Right ventricle myocardium superior (tissue), 1 donor: ENCODE measurements at regions not wholly inside any gene's neighbourhood (a gene's known extent, or its start where the extent isn't known, plus 50 kb on each side); places are given as distances from the start of the nearest gene placed in this dataset.

ENCODE experiments used
- ATAC-seq: fragments of 200-7000 bp; cut with Tn5 transposase; one replicate; pipeline ENCODE4 v1.9.1; 2020; ENCODE audit warnings: mild to moderate bottlenecking; ENCODE audit not compliant: poor library complexity
- DNase-seq: peaks from one replicate; pipeline ENCODE4 v3.0.0-alpha.2; 2020
- intact Hi-C: fragments of 100-400 bp; cut with DNase I; formaldehyde crosslinking; loops from one replicate; pipeline ENCODE4 v1.11.2; 2022
- donor health status: DM: no; HTN: yes; CAD: no; lungs with severe emphysema.

DNA sequence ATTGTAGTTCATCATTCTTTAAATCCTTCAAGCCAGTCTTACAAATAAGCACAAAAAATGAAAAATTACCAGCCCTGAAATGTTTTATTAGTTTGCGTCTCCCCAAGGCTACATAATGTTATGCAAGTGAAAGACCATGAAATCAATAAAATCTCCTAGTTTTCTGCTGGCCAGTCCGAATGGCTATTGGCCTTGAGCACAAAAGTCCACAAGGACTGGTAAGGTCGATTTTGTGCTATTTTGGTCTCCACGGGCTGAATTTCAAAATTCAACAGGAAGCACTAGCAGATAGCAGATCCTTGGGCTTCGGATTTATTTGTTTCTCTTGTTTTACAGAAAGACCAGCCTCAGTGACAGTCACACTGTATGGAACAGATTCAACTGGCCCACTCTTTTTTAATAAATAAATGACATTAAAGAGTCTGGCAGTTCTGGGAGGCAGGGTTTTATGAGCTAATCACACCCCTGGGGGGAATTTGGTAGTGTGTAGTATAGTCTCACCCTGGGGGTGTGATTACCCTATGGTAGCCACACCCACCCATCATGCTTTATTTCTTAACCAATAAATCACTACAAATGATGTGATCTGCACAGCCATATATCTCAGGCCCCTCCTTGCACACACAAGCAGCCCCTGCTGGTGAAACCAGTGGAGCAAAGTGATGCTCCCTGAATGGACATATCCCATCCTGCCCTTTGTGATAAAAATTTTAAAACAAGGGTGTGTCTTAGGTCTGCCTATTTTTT lies 51.1 kb upstream of the TMEM33 start:
- DNase-seq (no peak), ATAC-seq (no peak)
- intact Hi-C loops = loop anchor here (10.0 kb wide), 1 partner anchor 599 kb away; no protein-coding TSS in a partner anchor

DNA sequence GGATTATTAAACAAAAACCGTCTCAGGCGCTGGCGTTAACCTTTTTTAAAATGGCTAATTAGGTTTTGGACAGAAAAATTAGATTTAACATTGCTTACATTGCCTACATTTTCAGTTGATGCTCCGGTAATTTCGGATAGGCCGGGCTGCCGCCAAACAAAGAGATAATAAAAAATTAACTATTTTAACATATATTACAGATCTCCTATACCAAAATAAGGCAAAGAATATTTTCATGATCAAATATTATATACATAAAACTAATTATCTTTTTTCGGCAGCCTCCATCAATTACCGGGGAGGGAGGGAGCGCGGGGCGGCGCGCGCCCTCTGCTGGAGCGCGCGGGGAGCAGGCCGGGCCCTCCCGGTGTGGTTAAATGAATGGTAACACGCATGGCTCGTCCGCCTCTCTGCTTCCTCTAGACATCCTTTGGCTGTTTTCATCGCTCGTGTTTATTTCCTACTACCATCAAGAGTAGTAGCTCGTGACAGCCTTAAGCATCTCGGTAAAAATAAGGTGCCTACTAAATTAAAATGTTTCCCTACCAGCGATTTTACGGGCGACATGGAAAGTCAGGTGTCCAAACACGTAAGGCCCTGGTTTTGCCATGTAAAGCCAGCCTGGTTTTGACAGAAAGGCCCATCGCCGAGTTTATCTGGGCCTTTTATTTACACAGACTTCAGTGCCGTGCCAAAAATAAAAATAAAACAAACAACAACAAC lies 52.4 kb upstream of the TMEM33 start:
- ATAC-seq = peak; percentile 92
- intact Hi-C loops = loop anchor here (10.0 kb wide), 1 partner anchor 598 kb away; no protein-coding TSS in a partner anchor
- peak; percentile 66 for DNase-seq

GRCh38 chr4:41881981-41882624 lies 53.1 kb upstream of the TMEM33 start:
- DNase-seq (no peak), ATAC-seq (no peak)
- intact Hi-C loops = loop anchor here (10.0 kb wide), 1 partner anchor 597 kb away; no protein-coding TSS in a partner anchor

- DNase-seq (no peak), ATAC-seq (no peak)
- intact Hi-C loops = loop anchor here (10.0 kb wide), 1 partner anchor 596 kb away; no protein-coding TSS in a partner anchor
Measured at GRCh38 chr4:41880840-41881831, 54.1 kb upstream of the TMEM33 start.

GRCh38 chr4:41880022-41880837 lies 55.0 kb upstream of the TMEM33 start:
- ATAC-seq (no peak), DNase-seq (no peak)
- intact Hi-C loops = loop anchor here (10.0 kb wide), 1 partner anchor 595 kb away; no protein-coding TSS in a partner anchor

- DNase-seq = no peak
- ATAC-seq = no peak
- intact Hi-C loops = no loop called here
Measured at GRCh38 chr4:41879552-41879951, 55.7 kb upstream of the TMEM33 start.

GRCh38 chr4:41878991-41879491 lies 56.2 kb upstream of the TMEM33 start:
- ATAC-seq = no peak
- intact Hi-C loops = no loop called here

DNA sequence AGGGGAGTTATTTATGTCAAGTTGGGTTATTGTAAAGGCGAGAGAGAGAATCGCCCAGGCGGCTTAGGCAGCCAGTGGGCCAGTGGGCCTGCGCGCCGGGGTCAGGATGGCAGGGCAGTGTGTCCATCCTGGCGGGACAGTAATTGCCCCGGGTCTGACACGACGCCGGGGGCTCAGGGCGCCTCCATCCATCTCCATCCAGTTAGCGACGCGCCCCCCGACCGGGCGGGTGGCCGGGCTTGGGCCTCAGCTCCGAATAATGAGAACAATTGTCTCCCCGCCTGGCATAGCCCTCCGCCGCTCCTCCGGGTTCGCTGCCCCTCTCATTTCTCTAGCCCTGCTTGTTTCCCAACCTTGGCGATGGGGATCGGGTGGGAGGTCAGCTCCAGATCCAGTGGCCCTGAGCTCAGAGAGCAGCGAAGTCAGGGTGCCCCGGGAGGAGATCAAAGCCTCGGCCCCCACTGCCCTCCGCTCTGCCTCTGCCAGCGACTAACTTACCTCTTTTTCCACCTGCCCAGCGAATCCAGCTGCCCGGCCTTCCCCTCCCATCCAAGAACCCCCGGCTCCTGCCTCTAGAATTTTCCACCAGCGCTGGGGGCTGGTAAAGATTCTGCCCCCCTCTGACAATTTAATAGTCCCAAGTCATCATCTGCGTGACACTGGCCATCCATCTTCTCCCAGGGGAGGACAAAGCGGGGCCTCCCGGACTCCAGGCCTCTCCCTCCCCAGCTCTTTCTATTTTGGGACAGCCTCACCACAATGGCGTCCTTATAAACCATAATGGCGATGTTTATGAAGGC lies 56.9 kb upstream of the TMEM33 start:
- intact Hi-C loops = no loop called here
- DNase-seq = no peak
- ATAC-seq = no peak

More at GRCh38 chr4:41878991-41879491, 56.2 kb upstream of the TMEM33 start:
- no peak for DNase-seq

DNA sequence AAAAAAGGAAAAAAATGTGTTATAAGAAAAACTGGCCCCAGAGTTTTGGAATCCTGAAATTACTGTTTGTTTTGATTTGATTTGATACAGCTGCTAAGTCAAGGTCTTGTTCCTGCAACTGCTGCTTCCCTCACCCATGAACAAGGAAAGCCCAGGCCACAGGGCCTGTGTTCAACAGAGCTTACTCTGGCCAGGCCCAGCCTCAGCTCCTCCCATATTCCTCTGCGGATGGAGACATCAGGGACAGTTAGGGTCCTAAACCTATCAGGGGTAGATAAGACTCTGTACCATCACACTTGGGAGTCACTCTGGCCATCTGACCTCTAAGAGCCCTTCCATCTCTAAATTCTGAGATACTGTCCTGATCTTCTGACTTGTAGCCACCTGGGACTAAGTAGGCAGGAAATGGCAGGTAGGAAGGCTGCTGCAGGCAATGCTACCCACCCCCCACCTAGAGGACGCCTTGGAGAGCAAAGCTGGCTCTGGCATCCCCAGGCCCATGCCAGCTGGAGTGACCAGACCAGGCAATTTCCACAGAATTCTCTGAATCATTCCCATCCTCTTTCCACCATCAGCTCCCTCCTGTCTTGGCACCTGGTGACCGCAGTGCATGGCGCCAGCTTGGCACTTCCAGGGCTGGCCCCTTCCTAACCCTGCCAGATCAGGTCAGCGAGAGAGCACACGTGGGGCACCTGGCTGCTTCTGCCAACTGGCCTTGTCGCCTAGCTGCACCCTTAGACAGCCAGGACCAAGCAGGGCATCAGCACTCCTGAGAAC lies 58.0 kb upstream of the TMEM33 start:
- intact Hi-C loops = no loop called here
- DNase-seq = no peak

DNA sequence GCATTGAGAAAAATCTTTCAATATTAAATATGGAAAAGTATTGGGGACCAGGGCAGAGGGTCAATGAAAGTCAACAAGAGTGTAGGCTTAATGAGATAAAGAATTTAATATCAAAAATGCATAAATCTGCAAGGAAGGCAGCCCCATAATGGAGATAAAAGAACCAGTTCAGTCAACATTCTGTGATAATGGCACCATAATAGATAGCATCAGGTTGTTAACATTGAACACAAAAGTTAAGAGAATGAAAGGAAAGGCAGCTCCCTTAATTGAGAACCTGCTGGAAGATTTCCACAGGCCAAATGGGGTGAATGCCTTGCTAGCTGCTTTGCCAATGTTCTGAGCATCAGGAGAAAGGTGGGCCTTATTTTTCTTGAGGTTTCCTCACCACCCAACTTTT lies 60.4 kb upstream of the TMEM33 start:
- intact Hi-C loops = no loop called here
- no peak for DNase-seq
- no peak for ATAC-seq

More for the DNA sequence above, 58.0 kb upstream of the TMEM33 start:
- no peak for ATAC-seq

- intact Hi-C loops = no loop called here
- no peak for ATAC-seq
Measured at GRCh38 chr4:41874398-41874797, 60.8 kb upstream of the TMEM33 start.

GRCh38 chr4:41873380-41874295 lies 61.6 kb upstream of the TMEM33 start:
- ATAC-seq = no peak
- intact Hi-C loops = no loop called here

More at GRCh38 chr4:41874398-41874797, 60.8 kb upstream of the TMEM33 start:
- no peak for DNase-seq

DNA sequence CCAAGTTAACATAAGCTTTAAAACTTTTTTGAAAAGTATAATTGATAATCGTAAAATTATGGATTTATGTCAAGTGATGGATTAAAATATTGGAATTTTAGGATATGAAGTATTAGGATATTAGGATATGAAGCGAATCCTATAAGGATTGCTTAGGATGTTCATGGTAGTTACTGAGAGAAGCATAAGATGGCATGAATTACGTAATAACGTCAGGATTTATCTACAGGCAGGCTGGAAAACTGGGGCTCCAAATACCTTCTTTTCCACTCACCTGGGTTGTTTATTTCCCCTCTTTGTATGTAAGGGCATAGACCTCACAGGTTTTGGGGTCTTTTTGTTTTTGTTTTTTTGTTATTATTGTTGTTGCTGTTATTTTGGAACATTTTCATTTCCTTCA lies 65.2 kb upstream of the TMEM33 start:
- no peak for ATAC-seq
- intact Hi-C loops = no loop called here

More at GRCh38 chr4:41873380-41874295, 61.6 kb upstream of the TMEM33 start:
- DNase-seq = no peak

DNA sequence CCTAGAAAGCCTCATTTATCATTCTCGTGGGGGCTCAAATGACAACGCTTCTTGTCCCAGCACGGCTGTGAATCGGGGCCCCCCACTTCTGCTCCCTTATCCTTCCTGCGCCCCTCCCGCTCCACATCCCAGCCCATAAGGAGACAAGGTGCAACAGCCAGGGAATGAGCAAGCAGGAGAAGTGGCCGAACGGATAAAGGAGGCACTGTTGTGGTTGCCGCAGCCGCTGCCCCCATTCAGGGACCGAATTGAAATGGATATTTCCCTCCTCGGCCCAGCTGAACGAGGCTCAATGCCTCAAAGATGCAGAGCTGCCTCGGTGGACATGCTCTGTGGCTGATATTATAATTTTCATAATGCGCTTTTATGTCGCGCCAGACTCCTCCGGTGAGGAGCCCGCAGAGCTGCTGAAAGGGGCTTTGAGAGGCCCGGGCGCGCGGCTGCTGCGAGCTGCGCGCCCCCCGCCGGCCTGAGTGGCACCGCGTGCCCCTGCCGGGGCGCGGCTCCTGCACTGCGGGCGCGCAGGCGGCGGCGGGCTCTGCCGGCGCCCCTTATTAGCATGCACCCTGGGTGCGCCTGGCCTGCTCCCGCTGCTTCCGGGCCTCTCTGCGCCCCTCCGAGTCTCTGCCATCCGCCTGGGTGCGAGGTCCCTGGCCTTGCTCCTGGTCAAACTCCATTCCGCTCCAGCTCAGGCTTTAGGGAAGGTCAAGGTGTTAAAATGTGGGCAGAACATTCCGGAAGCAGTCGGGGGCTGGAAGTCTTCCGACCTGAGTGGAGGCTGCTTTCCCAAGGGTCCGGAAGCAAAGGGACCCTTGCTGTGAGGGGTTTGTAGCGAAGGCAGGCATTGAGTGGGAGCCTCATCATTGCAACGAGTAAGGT lies 68.2 kb upstream of the TMEM33 start:
- ATAC-seq (no peak), DNase-seq (no peak)
- intact Hi-C loops = no loop called here

More for the DNA sequence above, 65.2 kb upstream of the TMEM33 start:
- no peak for DNase-seq
